Activated CD4-positive, alpha-beta T cell treated with anti-CD3 and anti-CD28 coated beads for 1 hour (primary cell): ENCODE measurements at regions not wholly inside any gene's neighbourhood (a gene's known extent, or its start where the extent isn't known, plus 50 kb on each side); places are given as distances from the start of the nearest gene placed in this dataset.

Source experiments
- DNase-seq: peaks from one replicate; pipeline ENCODE4 v3.0.0-alpha.2; 2020

DNA sequence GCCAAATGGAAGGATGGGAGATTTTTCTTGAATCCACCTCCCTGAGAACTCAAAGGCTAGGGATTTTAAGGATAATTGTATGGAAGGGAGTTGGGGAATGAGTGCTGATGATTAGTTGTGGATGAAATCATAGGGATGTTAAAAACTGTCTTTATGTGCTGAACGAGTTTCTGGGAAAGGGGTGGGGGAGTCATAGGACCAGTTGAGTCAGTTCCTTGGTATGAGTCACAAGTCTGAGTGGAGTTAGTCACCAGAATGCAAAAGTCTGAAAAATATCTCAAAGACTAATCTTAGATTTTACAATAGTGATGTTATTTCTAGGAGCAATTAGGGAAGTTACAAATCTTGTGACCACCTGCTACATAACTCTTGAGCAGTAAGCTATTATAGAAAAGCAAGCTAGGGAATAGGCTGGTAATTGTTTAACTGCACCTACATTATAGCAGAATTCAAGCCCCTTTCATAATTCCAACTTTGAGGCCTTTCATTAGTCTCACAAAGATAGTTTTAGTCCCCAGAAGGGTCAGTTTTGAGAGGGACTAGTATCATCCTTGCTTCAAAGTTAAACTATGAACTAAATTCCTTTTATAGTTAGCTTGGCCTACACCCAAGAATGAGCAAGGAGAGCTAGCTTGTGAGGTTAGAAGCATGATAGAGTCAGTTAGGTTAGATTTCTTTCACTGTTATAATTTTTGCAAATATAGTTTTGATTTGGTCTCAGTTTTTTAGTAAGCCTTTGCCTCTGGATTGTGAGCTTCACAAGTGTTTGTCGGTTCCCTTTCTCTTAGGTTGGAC is 668.0 kb downstream of the ETS1 start:
- DNase-seq: no peak

- DNase-seq: no peak
Observed at GRCh38 chr11:127902382-127902781, 685.0 kb downstream of the ETS1 start.

DNA sequence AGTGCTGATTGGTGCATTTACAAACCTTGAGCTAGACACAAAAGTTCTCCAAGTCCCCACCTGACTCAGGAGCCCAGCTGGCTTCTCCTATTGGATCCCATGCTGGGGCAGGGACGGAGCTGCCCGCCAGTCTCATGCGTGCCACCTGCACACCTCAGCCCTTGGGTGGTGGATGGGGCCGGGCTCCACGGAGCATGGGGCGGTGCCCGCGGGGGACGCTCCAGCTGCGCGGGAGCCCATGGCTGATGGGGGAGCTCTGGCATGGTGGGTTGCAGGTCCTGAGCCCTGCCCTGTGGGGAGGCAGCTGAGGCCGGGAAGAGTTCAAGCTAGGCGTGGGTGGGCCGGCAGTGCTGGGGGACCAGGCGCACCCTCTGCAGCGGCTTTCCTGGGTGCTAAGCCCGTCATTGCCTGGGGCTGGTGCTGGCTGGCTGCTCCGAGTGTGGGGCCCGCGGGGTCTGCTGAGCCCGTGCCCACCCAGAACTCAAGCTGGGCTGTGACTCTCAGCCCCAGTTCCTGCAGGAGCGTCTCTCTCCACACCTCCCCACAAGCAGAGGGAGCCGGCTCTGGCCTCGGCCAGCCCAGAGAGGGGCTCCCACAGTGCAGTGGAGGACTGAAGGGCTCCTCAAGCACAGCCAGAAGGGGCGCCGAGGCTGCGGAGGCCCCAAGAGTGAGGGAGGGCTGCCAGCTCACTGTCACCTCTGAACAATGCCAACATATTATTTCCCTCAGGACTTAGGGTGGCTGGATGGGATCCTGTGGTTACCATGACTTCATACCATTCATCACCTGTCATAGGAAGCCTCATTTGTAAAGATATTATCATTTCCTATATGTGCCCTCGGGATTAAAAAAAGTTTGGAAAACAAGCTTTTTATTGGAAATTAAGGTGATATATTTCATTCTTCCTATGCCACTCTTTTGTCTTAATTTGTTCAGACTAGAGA is 688.7 kb downstream of the ETS1 start:
- no peak for DNase-seq

DNA sequence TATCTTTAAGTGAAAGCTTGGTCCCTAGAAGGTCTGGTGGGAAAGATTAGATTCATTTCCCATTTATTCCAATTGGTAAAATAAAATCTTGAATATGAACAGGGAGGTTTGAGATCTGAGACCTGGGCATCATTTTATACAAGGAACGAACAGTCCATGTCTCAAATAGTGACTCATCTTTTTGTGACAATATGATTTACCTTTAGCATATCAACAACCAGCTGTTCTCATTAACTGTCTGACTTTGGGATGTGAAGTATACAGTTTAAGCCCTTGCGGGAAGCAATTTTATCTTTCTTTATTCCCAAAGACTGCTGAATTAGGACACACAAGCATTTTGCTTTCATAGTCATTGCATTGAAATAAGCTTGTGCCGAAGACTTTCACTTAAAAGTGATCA is 691.6 kb downstream of the ETS1 start:
- no peak for DNase-seq

- no peak for DNase-seq
Observed at GRCh38 chr11:127894316-127894715, 693.0 kb downstream of the ETS1 start.

DNA sequence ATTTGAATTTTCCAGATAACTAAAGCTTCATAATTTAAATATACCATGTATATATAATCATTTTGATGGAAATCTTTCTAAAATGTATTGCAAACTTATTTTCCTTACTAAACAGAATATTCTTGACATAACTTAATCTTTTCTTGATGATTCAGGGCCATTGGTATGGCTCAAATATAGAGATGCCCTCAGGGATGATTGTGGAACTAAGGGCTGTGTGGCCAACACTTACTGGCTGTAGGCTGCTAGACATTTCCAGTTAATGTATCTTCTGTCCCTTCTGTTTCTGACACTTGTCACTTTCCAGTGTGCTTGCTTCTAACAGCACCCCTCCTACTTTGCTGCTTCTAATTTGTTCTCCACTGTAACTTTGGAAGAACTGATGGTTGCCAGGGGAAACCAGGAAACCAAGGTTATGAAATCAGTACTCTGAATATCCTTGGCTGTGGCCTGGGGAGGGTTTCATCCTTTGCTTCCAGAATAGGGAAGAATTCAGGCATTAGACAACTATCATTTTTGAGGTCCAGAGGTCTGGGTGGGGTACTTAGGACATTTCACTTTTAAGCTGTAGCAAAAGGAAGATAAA is 697.2 kb downstream of the ETS1 start:
- DNase-seq: no peak

DNA sequence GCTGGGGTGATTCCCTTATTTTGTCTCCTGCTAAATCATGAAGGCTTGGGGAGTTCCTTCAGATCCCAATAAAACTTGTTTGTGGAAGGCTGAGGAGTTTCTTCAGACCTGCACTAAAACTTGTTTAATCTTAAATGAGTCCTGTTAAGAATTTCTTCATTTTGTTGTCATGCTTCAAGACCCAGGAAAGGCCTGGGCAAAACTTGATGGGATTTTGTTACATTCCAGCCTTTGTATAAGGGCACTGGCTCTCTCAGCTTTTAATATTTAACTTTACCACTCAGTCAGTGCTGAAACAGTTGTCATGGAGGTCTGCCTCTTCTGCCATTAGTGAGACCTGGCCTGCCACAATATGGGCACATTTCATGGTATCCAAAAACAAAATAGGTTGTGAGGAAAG is 699.0 kb downstream of the ETS1 start:
- DNase-seq: no peak

- no peak for DNase-seq
Observed at GRCh38 chr11:127875131-127875530, 712.2 kb downstream of the ETS1 start.

DNA sequence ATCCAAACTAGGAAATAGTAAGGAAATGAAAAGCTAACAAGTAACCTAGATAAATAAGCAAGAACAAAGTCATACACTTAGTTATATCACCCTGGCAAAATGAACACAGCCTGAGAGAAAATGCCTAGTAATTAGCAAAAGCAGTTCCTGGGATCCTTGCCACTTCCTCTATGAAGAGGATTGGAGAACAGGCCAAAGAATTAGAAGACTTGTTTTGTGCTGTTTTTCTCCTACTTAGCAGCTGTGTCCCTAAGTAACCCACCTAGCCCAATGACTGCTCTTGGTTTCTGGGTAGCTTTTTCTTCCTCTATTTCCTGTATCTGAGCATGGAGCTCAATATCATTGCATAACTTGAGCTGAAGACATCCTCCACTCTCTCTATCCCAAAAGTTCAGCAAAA is 713.9 kb downstream of the ETS1 start:
- no peak for DNase-seq

GRCh38 chr11:127866109-127866508 is 721.2 kb downstream of the ETS1 start:
- no peak for DNase-seq

GRCh38 chr11:127864861-127865260 is 722.5 kb downstream of the ETS1 start:
- no peak for DNase-seq

- DNase-seq: no peak
Observed at GRCh38 chr11:127862406-127862805, 725.0 kb downstream of the ETS1 start.

DNA sequence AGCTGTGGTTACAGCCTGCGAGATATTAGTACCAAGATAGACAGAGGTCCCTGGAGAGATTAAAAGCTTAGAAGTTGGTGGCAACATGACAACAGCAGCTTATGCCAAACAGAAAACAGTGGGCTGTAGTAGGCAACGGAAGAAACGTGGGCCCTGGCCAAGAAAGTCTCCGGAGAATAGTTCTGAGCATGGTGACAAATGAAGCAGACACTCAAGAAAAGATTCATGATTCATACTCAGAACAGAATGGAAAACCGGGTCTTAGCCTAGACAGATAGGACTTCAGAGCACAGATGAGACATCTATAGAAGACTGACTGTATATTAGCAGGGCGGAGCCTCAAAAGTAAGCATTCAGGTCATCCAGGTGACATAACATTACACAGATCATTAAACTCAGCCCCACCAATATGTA is 727.4 kb downstream of the ETS1 start:
- DNase-seq: no peak

DNA sequence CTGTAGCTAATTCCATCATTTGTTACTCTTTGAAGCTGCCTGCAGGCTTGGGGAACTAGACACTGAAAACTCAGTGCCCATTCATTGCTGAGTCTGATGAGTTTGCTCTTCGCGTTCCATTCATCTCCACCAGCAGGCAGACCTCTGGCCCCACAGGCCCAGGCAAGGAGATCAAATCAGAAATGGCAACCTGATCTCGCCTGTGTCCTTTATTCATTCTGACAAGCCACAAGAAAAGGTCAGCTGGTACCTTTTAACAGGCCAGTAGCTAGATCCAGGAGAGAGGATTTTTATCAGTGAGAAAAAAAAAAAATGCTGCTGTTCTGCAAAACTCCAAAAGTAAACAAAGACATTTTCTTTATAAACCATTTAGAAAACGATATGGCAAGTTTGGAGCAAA is 742.5 kb downstream of the ETS1 start:
- DNase-seq: no peak

- peak; percentile 19 for DNase-seq
Observed at GRCh38 chr11:127843483-127844396, 743.6 kb downstream of the ETS1 start.

- DNase-seq: no peak
Observed at GRCh38 chr11:127825183-127825582, 762.2 kb downstream of the ETS1 start.

- no peak for DNase-seq
Observed at GRCh38 chr11:127818625-127819024, 768.7 kb downstream of the ETS1 start.

GRCh38 chr11:127816962-127817361 is 770.4 kb downstream of the ETS1 start:
- no peak for DNase-seq

- no peak for DNase-seq
Observed at GRCh38 chr11:127815331-127815730, 772.0 kb downstream of the ETS1 start.

GRCh38 chr11:127806501-127806900 is 780.9 kb downstream of the ETS1 start:
- no peak for DNase-seq

- no peak for DNase-seq
Observed at GRCh38 chr11:127805771-127806170, 781.6 kb downstream of the ETS1 start.

DNA sequence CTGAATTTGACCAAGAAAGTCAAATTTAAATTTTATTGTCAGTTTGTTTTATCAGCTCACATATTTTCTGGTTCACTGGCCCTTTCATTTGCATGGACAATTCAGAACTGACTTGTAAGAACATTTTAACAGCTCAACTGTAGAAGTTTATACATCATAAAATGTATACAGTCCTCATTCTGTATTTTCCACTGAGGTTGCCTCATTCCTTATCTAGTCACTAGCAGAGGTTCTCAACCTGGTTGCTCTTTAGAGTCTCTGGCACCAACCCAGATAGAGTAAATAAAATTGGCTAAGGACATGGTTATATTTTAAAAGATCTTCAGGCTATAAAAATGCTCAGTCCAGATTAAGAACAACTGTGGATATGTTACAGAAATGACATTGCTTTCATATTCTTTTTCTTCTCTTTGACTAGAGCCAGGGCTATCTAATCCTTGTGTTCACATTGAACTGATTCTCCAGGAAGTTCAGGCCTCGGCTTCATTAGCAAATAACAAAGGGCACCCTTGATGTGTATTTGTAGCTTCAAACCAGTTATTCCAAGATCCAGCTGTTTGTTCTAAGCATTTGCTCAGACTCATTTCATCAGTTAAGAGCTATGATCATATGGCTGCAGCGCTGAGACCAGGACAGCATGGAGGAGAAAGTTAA is 782.5 kb downstream of the ETS1 start:
- no peak for DNase-seq
